Lower leg skin (tissue), 3 donors: ENCODE measurements at regions not wholly inside any gene's neighbourhood (a gene's known extent, or its start where the extent isn't known, plus 50 kb on each side); places are given as distances from the start of the nearest gene placed in this dataset.

ENCODE experiments used
- CTCF ChIP-seq, 3 donors: fragments of 450-650 bp; IDR thresholded peaks; one replicate each; pipeline ENCODE4 v1.5.1; 2016; ENCODE audit warnings: antibody characterized with exemption in 3 of 3, mild to moderate bottlenecking in 3 of 3, moderate library complexity in 2 of 3
- POLR2A ChIP-seq, 2 donors: fragments of 450-650 bp; IDR thresholded peaks; one replicate each; pipeline ENCODE4 v1.6.1; 2016 to 2017; ENCODE audit warnings: antibody characterized with exemption in 2 of 2, mild to moderate bottlenecking in 1 of 2, moderate library complexity in 1 of 2

GRCh38 chr16:66203476-66203875 lies 163.0 kb upstream of the CDH5 start:
- TF ChIP-seq CTCF (IDR thresholded peaks at IDR 0.05) (no peak), POLR2A (IDR thresholded peaks at IDR 0.05) (no peak)
